Adrenal gland (tissue), 9 donors: ENCODE measurements at regions not wholly inside any gene's neighbourhood (a gene's known extent, or its start where the extent isn't known, plus 50 kb on each side); places are given as distances from the start of the nearest gene placed in this dataset.

ENCODE experiments used
- DNase-seq, 7 donors: peaks; one replicate each; pipeline ENCODE4 v3.0.0-alpha.2; 2019 to 2020
- H3K27ac ChIP-seq, 5 donors: fragments of 200-600 bp; sonication (generic) in 4 of 5; 1 replicate in 3 of 5; 2 replicates in 2 of 5; pipeline versions ENCODE4 v1.5.1 to v1.8.0; 2016 to 2020; ENCODE audit warnings: mild to moderate bottlenecking in 1 of 5
- H3K27me3 ChIP-seq: fragments of 200-600 bp; 2 replicates; pipeline ENCODE4 v1.8.0; 2021
- H3K36me3 ChIP-seq, 2 donors: fragments of 200-600 bp; replicated peaks in 1 of 2; 1 replicate in 1 of 2; 2 replicates in 1 of 2; pipeline versions ENCODE4 v1.5.1 to v1.8.0; 2018 to 2022
- H3K4me1 ChIP-seq, 2 donors: fragments of 200-600 bp; replicated peaks in 1 of 2; 1 replicate in 1 of 2; 2 replicates in 1 of 2; pipeline versions ENCODE4 v1.5.1 to v1.8.0; 2018 to 2021
- H3K4me3 ChIP-seq, 4 donors: fragments of 200-600 bp; sonication (generic) in 3 of 4; one replicate each; pipeline ENCODE4 v1.5.1; 2016 to 2018
- H3K9me3 ChIP-seq, 3 donors: fragments of 200-600 bp; sonication (generic) in 1 of 3; replicated peaks in 1 of 3; 1 replicate in 2 of 3; 2 replicates in 1 of 3; pipeline versions ENCODE4 v1.5.1 to v1.8.0; 2016 to 2021
- POLR2A ChIP-seq, 2 donors: fragments of 450-650 bp; IDR thresholded peaks; one replicate each; pipeline ENCODE4 v1.6.1; 2017; ENCODE audit warnings: antibody characterized with exemption in 2 of 2, mild to moderate bottlenecking in 2 of 2, moderate library complexity in 1 of 2
- WGBS, 4 donors: extraction: QIAGEN DNeasy Blood & Tissue Kit in 2 of 4; methylation state at CpG; one replicate each; pipeline versions ENCODE4 v1.1.5 to v1.1.7; 2013 to 2017; 5-methylcytosine and 5-hydroxymethylcytosine counted together
- intact Hi-C, 2 donors: fragments of 100-400 bp; cut with DNase I; formaldehyde crosslinking; loops; one replicate each; pipeline versions ENCODE4 v1.14.1 to v1.15.0; 2022 to 2023
- TF ChIP-seq, protein P1 (sequence below), 6 experiments: fragments of 450-650 bp in 4 of 6; fragments of 200-600 bp in 2 of 6; sonication (generic) in 1 of 6; IDR thresholded peaks; 1 replicate in 5 of 6; 2 replicates in 1 of 6; pipeline versions ENCODE4 v1.5.1 to v1.8.0; 2016 to 2021; ENCODE audit warnings: antibody characterized with exemption in 6 of 6, mild to moderate bottlenecking in 2 of 6, moderate library complexity in 1 of 6
- donor health status: healthy with polysubstance abuse.
- donor health status: Bipolar disorder and iron deficiency.
- donor health status: DM: yes; HTN: yes; CAD: no.
- donor health status: DM: no; HTN: no; CAD: no.
- donor health status: DM: no; HTN: no; CAD: no.

DNA sequence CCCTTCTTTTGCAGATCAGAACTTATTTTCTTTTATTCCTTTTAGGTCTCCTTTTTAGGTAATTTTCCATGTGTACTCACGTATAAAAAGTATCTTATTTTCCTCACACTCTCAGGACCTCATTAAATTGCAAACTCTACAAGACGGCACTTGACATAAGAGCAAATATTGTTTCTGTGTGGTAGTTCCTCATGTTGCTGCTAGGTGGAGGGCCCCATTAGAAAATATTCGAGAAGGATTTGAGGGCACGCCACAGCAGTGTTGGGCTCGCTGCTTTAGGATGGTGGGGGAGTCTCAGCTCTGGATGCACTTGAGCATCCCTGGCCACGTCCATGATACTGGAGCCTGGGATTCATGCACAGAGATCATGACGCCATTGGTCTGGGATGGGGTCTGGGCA lies 64.9 kb upstream of the ZFP64 start:
- Histone ChIP-seq H3K27ac (no peak overlapping the region), H3K4me1 (no peaks in the 10 kb centered on the region), H3K36me3 (no peaks in the 10 kb centered on the region), H3K9me3 (no peaks in the 10 kb centered on the region), H3K4me3 (no peak overlapping the region), H3K27me3 (no peaks in the 10 kb centered on the region)
- WGBS, 4 donors: 77 to 83% (median 81%) methylated on average over 7 of the region's 7 CpGs
- no peak for TF ChIP-seq POLR2A (IDR thresholded peaks at IDR 0.05)
- TF ChIP-seq, protein P1, sequence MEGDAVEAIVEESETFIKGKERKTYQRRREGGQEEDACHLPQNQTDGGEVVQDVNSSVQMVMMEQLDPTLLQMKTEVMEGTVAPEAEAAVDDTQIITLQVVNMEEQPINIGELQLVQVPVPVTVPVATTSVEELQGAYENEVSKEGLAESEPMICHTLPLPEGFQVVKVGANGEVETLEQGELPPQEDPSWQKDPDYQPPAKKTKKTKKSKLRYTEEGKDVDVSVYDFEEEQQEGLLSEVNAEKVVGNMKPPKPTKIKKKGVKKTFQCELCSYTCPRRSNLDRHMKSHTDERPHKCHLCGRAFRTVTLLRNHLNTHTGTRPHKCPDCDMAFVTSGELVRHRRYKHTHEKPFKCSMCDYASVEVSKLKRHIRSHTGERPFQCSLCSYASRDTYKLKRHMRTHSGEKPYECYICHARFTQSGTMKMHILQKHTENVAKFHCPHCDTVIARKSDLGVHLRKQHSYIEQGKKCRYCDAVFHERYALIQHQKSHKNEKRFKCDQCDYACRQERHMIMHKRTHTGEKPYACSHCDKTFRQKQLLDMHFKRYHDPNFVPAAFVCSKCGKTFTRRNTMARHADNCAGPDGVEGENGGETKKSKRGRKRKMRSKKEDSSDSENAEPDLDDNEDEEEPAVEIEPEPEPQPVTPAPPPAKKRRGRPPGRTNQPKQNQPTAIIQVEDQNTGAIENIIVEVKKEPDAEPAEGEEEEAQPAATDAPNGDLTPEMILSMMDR (IDR thresholded peaks at IDR 0.05): no peak
- intact Hi-C loops: no loop called here
- no peak for DNase-seq

DNA sequence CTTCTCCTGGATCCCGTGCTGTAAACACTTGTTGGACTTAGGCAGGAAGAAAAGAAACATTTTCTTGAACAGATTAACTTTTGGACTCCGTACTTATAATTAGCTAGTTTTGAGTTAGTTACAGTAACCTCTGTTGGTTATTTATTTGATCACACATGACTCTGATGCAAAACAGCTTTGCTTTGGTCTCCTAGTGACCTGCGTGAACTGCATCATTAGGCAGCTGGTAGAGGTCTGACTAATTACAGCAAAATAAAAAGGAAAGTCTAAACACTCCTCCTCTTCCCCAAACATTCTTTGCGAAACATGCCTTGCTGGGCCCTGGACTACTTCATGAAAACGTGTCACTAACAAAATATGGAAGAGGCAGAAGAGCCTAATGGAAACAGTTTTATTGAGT lies 61.1 kb upstream of the ZFP64 start:
- H3K27me3 ChIP-seq: no peaks in the 10 kb centered on the region
- no peak for DNase-seq
- no peaks in the 10 kb centered on the region for H3K36me3 ChIP-seq
- intact Hi-C loops: no loop called here
- H3K4me1 ChIP-seq: no peaks in the 10 kb centered on the region
- H3K4me3 ChIP-seq: no peak overlapping the region
- no peak for TF ChIP-seq POLR2A (IDR thresholded peaks at IDR 0.05)
- TF ChIP-seq, protein P1 (IDR thresholded peaks at IDR 0.05): no peak
- no peaks in the 10 kb centered on the region for H3K9me3 ChIP-seq
- 83 to 90% (median 87%) methylated on average over 5 of the region's 5 CpGs for WGBS, 4 donors
- H3K27ac ChIP-seq: no peak overlapping the region

DNA sequence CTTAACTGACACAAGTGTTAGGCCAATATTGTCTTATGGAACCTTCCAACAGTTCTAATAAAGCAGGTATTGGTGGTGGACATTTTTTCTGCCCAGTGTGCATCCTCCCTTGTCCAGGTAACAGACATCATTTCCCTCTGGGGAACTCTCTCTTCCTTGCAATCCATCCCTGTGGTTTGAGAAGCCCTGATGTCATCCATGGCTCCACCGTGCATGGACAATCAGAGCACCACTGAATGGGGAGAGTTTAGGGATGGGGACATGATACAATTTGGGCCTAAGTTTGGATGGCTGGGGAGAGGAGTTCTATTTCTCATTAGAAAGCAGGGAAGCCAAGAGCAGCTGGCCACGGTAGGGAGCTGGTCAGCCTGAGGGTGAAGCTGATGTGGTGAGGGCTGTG lies 60.2 kb upstream of the ZFP64 start:
- H3K4me1 ChIP-seq: no peaks in the 10 kb centered on the region
- intact Hi-C loops: no loop called here
- H3K27ac ChIP-seq: no peak overlapping the region
- no peaks in the 10 kb centered on the region for H3K27me3 ChIP-seq
- 88 to 96% (median 92%) methylated on average over 2 of the region's 2 CpGs for WGBS, 4 donors
- no peaks in the 10 kb centered on the region for H3K36me3 ChIP-seq
- TF ChIP-seq, protein P1 (IDR thresholded peaks at IDR 0.05): no peak
- no peak for TF ChIP-seq POLR2A (IDR thresholded peaks at IDR 0.05)
- no peak overlapping the region for H3K4me3 ChIP-seq
- no peaks in the 10 kb centered on the region for H3K9me3 ChIP-seq
- DNase-seq: no peak

DNA sequence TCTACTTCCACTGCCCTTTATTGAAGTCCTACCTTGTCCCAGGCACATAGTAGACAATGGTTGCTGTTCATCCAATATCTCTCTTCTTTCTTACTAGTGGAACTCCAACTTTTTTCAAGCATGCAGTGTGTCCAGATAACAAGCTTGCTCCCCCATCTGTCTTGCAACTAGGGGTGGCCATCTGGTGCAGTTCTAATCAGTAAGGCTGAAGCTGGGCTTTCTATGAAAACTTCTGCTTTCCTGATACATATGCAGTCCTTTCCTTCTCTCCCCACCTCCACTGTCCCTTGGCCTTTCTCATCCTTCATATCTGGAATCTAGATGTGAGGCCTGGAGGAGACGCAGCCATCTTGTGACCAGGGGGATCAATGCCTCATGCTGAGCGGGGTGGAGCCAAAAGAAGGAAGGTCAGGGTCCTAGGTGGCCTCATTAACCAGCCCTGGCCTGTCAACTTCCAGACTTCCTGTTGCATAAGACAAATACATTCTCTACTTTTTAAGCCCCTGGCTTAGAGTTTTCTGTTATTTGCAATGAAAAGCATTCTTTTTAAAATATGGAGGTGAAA lies 59.6 kb upstream of the ZFP64 start:
- WGBS, 4 donors: 90 to 100% (median 93%) methylated on average over 2 of the region's 2 CpGs
- no peaks in the 10 kb centered on the region for H3K4me1 ChIP-seq

More for the DNA sequence above, 59.6 kb upstream of the ZFP64 start:
- intact Hi-C loops: no loop called here
- TF ChIP-seq, protein P1 (IDR thresholded peaks at IDR 0.05): no peak
- no peak for TF ChIP-seq POLR2A (IDR thresholded peaks at IDR 0.05)
- no peaks in the 10 kb centered on the region for H3K27me3 ChIP-seq
- no peak for DNase-seq
- no peaks in the 10 kb centered on the region for H3K36me3 ChIP-seq
- H3K9me3 ChIP-seq: no peaks in the 10 kb centered on the region
- no peak overlapping the region for H3K27ac ChIP-seq
- no peak overlapping the region for H3K4me3 ChIP-seq
